ENCODE measurements at regions not wholly inside any gene's neighbourhood (a gene's known extent, or its start where the extent isn't known, plus 50 kb on each side); places are given as distances from the start of the nearest gene placed in this dataset.

DNA sequence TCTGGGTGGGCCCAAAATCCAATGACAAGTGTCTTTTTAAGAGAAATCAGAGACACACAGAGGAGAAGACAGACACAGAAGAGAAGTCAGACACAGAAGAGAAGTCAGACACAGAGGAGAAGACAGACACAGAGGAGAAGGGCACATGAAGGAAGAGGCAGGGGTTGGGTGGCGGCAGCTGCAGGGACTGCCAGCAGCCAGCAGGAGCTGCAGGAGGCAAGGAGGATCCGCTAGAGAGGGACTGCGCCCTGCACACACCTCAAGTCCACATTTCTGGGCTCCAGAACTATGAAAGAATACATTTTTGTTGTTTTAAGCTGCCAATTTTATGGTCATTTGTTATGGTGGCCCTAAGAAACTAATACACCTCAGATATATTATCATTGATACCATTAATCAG is 140.6 kb downstream of the ZIC5 start:
- Histone ChIP-seq H3K79me2 (ENCODE audit: control insufficient read depth, insufficient read depth, low read length) (no peaks in the 10 kb centered on the region), H3K27me3 (ENCODE audit: control insufficient read depth, extremely low read depth, insufficient read depth, low read length) (no peaks in the 10 kb centered on the region), H4K20me1 (ENCODE audit: control insufficient read depth, extremely low read depth, insufficient read depth, low read length) (no peaks in the 10 kb centered on the region), H3K36me3 (ENCODE audit: control insufficient read depth in 2 of 2, extremely low read depth in 1 of 2, insufficient read depth in 2 of 2, low read length in 2 of 2) (no peaks in the 10 kb centered on the region), H3K4me2 (ENCODE audit: control insufficient read depth, extremely low read depth, insufficient read depth, low read depth, low read length) (no peak overlapping the region), H3K4me1 (ENCODE audit: control insufficient read depth, extremely low read depth, insufficient read depth, low read length) (no peaks in the 10 kb centered on the region), H2AFZ (ENCODE audit: control insufficient read depth, low read length) (no peak overlapping the region), H3K9me1 (ENCODE audit: control insufficient read depth, extremely low read depth, insufficient read depth, low read length) (no peaks in the 10 kb centered on the region), H3K4me3 (ENCODE audit: control insufficient read depth in 2 of 3, extremely low read depth in 1 of 3, insufficient read depth in 2 of 3, low read depth in 1 of 3, low read length in 3 of 3) (no peak overlapping the region), H3K27ac (ENCODE audit: control insufficient read depth, insufficient read depth, low read length) (no peak overlapping the region), H3K9me3 (ENCODE audit: control insufficient read depth, low read depth, low read length) (no peaks in the 10 kb centered on the region), H3K9ac (ENCODE audit: control insufficient read depth, extremely low read depth, insufficient read depth, low read length) (no peak overlapping the region)
- no peak for DNase-seq (ENCODE audit: low read depth, low spot score)
- dilution Hi-C loops (cut with MboI; ENCODE audit: extremely low pct_ligation_motif_present, low sequenced_read_pairs): loop anchor here (25.0 kb wide), 1 partner anchor 144 kb away; no protein-coding TSS in a partner anchor
- FAIRE-seq: no peak
- TF ChIP-seq CTCF (optimal IDR thresholded peaks at IDR 0.05 in 1 of 3, IDR thresholded peaks at IDR 0.05 in 1 of 3, conservative IDR thresholded peaks at IDR 0.05 in 1 of 3; ENCODE audit: extremely low read depth in 1 of 3, insufficient read depth in 2 of 3, low read length in 3 of 3) (no peak), EZH2 (IDR thresholded peaks at IDR 0.05; ENCODE audit: low read length) (no peak)

GRCh38 chr13:99829593-99830239 is 141.9 kb downstream of the ZIC5 start:
- Histone ChIP-seq H3K9me3 (ENCODE audit: control insufficient read depth, low read depth, low read length) (no peaks in the 10 kb centered on the region), H3K4me1 (ENCODE audit: control insufficient read depth, extremely low read depth, insufficient read depth, low read length) (no peaks in the 10 kb centered on the region), H3K4me3 (ENCODE audit: control insufficient read depth in 2 of 3, extremely low read depth in 1 of 3, insufficient read depth in 2 of 3, low read depth in 1 of 3, low read length in 3 of 3) (no peak overlapping the region), H3K27me3 (ENCODE audit: control insufficient read depth, extremely low read depth, insufficient read depth, low read length) (no peaks in the 10 kb centered on the region), H3K36me3 (ENCODE audit: control insufficient read depth in 2 of 2, extremely low read depth in 1 of 2, insufficient read depth in 2 of 2, low read length in 2 of 2) (no peaks in the 10 kb centered on the region), H2AFZ (ENCODE audit: control insufficient read depth, low read length) (no peak overlapping the region), H3K9ac (ENCODE audit: control insufficient read depth, extremely low read depth, insufficient read depth, low read length) (no peak overlapping the region), H3K79me2 (ENCODE audit: control insufficient read depth, insufficient read depth, low read length) (no peaks in the 10 kb centered on the region), H4K20me1 (ENCODE audit: control insufficient read depth, extremely low read depth, insufficient read depth, low read length) (no peaks in the 10 kb centered on the region), H3K27ac (ENCODE audit: control insufficient read depth, insufficient read depth, low read length) (no peak overlapping the region), H3K4me2 (ENCODE audit: control insufficient read depth, extremely low read depth, insufficient read depth, low read depth, low read length) (no peak overlapping the region), H3K9me1 (ENCODE audit: control insufficient read depth, extremely low read depth, insufficient read depth, low read length) (no peaks in the 10 kb centered on the region)
- no peak for TF ChIP-seq EZH2 (IDR thresholded peaks at IDR 0.05; ENCODE audit: low read length)
- no peak for TF ChIP-seq CTCF (optimal IDR thresholded peaks at IDR 0.05 in 1 of 3, IDR thresholded peaks at IDR 0.05 in 1 of 3, conservative IDR thresholded peaks at IDR 0.05 in 1 of 3; ENCODE audit: extremely low read depth in 1 of 3, insufficient read depth in 2 of 3, low read length in 3 of 3)
- FAIRE-seq (no peak), DNase-seq (ENCODE audit: low read depth, low spot score) (no peak)
- dilution Hi-C loops (cut with MboI; ENCODE audit: extremely low pct_ligation_motif_present, low sequenced_read_pairs): loop anchor here (25.0 kb wide), 1 partner anchor 142 kb away; no protein-coding TSS in a partner anchor
